ENCODE measurements at regions not wholly inside any gene's neighbourhood (a gene's known extent, or its start where the extent isn't known, plus 50 kb on each side); places are given as distances from the start of the nearest gene placed in this dataset.

DNA sequence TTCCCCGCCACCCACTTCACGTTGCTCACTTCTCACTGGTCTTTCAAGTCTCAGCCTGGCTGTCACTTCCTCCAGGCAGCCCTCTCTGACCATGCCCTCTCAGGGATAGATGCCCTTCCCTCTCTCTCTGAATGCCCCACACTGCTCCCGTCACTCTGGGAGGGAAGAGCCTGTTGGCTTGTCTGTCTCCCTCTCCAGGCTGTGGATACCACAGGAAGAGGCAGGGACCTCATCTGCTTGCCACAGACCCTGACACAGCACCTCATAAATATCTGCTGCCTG is 93.1 kb downstream of the OAT start:
- no peak overlapping the region for H3K27ac ChIP-seq (ENCODE audit: low read depth, low read length)
- H3K27me3 ChIP-seq (ENCODE audit: control insufficient read depth in 3 of 3, insufficient read depth in 3 of 3, low read length in 3 of 3) = peaks cover 0 to 8% (median 0%) of the 10 kb centered on the region in 3 donors

GRCh38 chr10:124324856-124325632 is 93.7 kb downstream of the OAT start:
- H3K27ac ChIP-seq (ENCODE audit: low read depth, low read length) = no peak overlapping the region
- no peak overlapping the region for H3K4me3 ChIP-seq (ENCODE audit: low read length in 3 of 3)
- no peaks in the 10 kb centered on the region for H3K9me3 ChIP-seq (ENCODE audit: control insufficient read depth in 3 of 3, low read length in 3 of 3)
- no peak overlapping the region for H3K9ac ChIP-seq (ENCODE audit: low read depth in 1 of 3, low read length in 3 of 3)
- no peaks in the 10 kb centered on the region for H3K4me1 ChIP-seq (ENCODE audit: control insufficient read depth in 3 of 3, insufficient read depth in 3 of 3, low read length in 3 of 3)
- H3K27me3 ChIP-seq (ENCODE audit: control insufficient read depth in 3 of 3, insufficient read depth in 3 of 3, low read length in 3 of 3) = peaks cover 0 to 8% (median 0%) of the 10 kb centered on the region in 3 donors
- H3K36me3 ChIP-seq (ENCODE audit: control insufficient read depth in 3 of 3, insufficient read depth in 3 of 3, low read length in 3 of 3) = no peaks in the 10 kb centered on the region

More for the DNA sequence above, 93.1 kb downstream of the OAT start:
- Histone ChIP-seq H3K4me3 (ENCODE audit: low read length in 3 of 3) (no peak overlapping the region), H3K9me3 (ENCODE audit: control insufficient read depth in 3 of 3, low read length in 3 of 3) (no peaks in the 10 kb centered on the region), H3K4me1 (ENCODE audit: control insufficient read depth in 3 of 3, insufficient read depth in 3 of 3, low read length in 3 of 3) (no peaks in the 10 kb centered on the region), H3K9ac (ENCODE audit: low read depth in 1 of 3, low read length in 3 of 3) (no peak overlapping the region), H3K36me3 (ENCODE audit: control insufficient read depth in 3 of 3, insufficient read depth in 3 of 3, low read length in 3 of 3) (no peaks in the 10 kb centered on the region)

DNA sequence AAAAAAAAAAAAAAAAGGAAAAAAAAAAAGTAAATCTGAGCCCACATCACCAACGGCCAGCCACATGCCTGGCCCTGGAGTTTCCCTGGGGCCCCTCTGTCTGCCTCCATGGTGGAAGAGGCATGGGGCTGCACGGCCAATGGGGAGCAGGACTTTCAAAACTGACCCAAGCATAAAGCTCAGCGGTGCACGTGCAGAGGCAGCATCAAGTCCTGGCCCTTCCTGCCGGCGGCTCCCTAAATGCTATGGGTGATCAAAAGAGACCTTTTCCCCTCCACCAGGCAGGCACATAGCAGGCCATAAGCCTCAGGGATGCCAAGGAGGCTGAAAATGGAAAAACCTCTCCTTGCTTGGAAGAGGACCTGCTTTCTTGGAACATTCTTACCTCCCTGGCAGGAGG is 94.3 kb downstream of the OAT start:
- H3K4me3 ChIP-seq (ENCODE audit: low read length in 3 of 3) = no peak overlapping the region
- H3K27me3 ChIP-seq (ENCODE audit: control insufficient read depth in 3 of 3, insufficient read depth in 3 of 3, low read length in 3 of 3) = peaks cover 0 to 8% (median 0%) of the 10 kb centered on the region in 3 donors
- no peaks in the 10 kb centered on the region for H3K4me1 ChIP-seq (ENCODE audit: control insufficient read depth in 3 of 3, insufficient read depth in 3 of 3, low read length in 3 of 3)
- no peak overlapping the region for H3K27ac ChIP-seq (ENCODE audit: low read depth, low read length)
- H3K36me3 ChIP-seq (ENCODE audit: control insufficient read depth in 3 of 3, insufficient read depth in 3 of 3, low read length in 3 of 3) = no peaks in the 10 kb centered on the region
- no peaks in the 10 kb centered on the region for H3K9me3 ChIP-seq (ENCODE audit: control insufficient read depth in 3 of 3, low read length in 3 of 3)
- H3K9ac ChIP-seq (ENCODE audit: low read depth in 1 of 3, low read length in 3 of 3) = no peak overlapping the region

GRCh38 chr10:124323806-124324205 is 94.9 kb downstream of the OAT start:
- Histone ChIP-seq H3K4me1 (ENCODE audit: control insufficient read depth in 3 of 3, insufficient read depth in 3 of 3, low read length in 3 of 3) (no peaks in the 10 kb centered on the region), H3K9me3 (ENCODE audit: control insufficient read depth in 3 of 3, low read length in 3 of 3) (no peaks in the 10 kb centered on the region), H3K36me3 (ENCODE audit: control insufficient read depth in 3 of 3, insufficient read depth in 3 of 3, low read length in 3 of 3) (no peaks in the 10 kb centered on the region), H3K4me3 (ENCODE audit: low read length in 3 of 3) (no peak overlapping the region), H3K27ac (ENCODE audit: low read depth, low read length) (no peak overlapping the region), H3K27me3 (ENCODE audit: control insufficient read depth in 3 of 3, insufficient read depth in 3 of 3, low read length in 3 of 3) (peaks cover 0 to 8% (median 0%) of the 10 kb centered on the region in 3 donors), H3K9ac (ENCODE audit: low read depth in 1 of 3, low read length in 3 of 3) (no peak overlapping the region)

GRCh38 chr10:124323111-124323725 is 95.5 kb downstream of the OAT start:
- Histone ChIP-seq H3K4me1 (ENCODE audit: control insufficient read depth in 3 of 3, insufficient read depth in 3 of 3, low read length in 3 of 3) (no peaks in the 10 kb centered on the region), H3K27me3 (ENCODE audit: control insufficient read depth in 3 of 3, insufficient read depth in 3 of 3, low read length in 3 of 3) (peaks cover 0 to 8% (median 0%) of the 10 kb centered on the region in 3 donors), H3K9ac (ENCODE audit: low read depth in 1 of 3, low read length in 3 of 3) (no peak overlapping the region)

DNA sequence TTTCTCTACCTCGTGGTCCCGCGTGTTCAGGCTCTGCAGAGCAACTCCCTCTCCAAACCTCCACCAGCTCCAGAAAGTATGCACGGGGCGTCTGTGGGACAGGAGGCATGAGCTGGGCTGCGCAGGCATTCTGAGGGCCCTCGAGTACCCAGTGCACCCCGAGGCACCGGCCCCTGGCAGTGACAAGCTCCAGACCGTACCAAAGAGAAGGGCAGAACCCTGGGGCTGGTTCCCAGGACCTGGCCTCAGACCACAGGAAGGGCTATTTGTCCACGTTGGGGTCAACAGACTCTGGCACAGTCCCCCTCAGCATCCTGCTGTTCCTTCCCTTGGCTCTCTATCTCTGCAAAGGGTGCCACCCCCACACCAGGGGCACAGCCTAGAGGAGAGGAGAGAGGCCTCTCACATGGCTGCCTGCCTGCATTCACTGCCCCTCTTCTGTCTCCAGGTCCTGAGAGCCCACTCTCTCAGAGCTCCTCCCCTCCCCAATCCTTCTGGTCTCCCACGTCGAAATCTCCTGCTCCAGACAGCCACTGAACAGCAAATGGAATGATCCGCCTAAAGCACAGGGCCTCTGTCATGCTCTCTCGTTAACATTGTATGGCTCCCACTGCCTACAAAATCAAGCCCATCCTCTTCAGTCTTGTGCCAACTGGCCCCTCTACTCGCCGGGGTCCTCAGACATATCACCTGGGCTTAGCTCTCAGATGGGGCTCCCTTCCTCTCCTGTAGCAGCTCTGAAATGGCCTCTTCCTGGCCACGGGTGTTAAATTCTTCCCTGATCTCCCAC is 96.3 kb downstream of the OAT start:
- H3K27me3 ChIP-seq (ENCODE audit: control insufficient read depth in 3 of 3, insufficient read depth in 3 of 3, low read length in 3 of 3) = peaks cover 0 to 8% (median 0%) of the 10 kb centered on the region in 3 donors
- no peaks in the 10 kb centered on the region for H3K36me3 ChIP-seq (ENCODE audit: control insufficient read depth in 3 of 3, insufficient read depth in 3 of 3, low read length in 3 of 3)
- H3K4me3 ChIP-seq (ENCODE audit: low read length in 3 of 3) = no peak overlapping the region
- H3K9me3 ChIP-seq (ENCODE audit: control insufficient read depth in 3 of 3, low read length in 3 of 3) = no peaks in the 10 kb centered on the region
- H3K4me1 ChIP-seq (ENCODE audit: control insufficient read depth in 3 of 3, insufficient read depth in 3 of 3, low read length in 3 of 3) = no peaks in the 10 kb centered on the region
- no peak overlapping the region for H3K9ac ChIP-seq (ENCODE audit: low read depth in 1 of 3, low read length in 3 of 3)
- no peak overlapping the region for H3K27ac ChIP-seq (ENCODE audit: low read depth, low read length)

More at GRCh38 chr10:124323111-124323725, 95.5 kb downstream of the OAT start:
- H3K27ac ChIP-seq (ENCODE audit: low read depth, low read length) = no peak overlapping the region
- no peak overlapping the region for H3K4me3 ChIP-seq (ENCODE audit: low read length in 3 of 3)
- no peaks in the 10 kb centered on the region for H3K36me3 ChIP-seq (ENCODE audit: control insufficient read depth in 3 of 3, insufficient read depth in 3 of 3, low read length in 3 of 3)
- H3K9me3 ChIP-seq (ENCODE audit: control insufficient read depth in 3 of 3, low read length in 3 of 3) = no peaks in the 10 kb centered on the region

DNA sequence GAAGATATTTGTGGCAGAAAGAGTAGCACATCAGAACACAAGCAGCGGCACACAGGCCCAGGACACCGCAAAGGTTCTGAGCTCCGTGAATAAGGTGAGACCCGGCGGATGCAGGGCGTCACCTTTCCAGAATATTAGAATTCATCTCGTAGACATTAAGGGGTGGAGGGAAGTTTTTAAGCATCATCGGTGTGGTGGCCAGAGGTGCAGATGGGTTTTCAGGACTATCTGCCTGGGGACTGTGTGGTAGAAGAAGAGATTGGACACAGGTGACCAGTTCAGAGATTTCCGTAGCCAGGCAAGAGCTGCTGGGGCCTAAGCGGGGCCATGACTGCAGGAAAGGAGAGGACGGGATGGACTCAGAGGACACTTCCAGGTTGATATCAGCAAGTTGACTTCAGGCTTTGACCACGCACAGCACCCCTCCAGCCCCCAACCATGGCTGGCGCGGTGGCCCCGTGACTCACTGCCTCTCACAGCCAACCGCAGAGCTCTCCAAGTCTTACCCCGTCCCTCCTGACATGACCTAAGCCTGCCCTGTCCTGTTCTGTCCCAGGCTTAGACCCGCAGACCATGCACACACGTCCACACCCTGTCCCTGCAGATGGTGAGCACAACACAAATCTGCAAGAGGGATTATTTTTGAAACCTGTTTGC is 97.2 kb downstream of the OAT start:
- Histone ChIP-seq H3K27ac (ENCODE audit: low read depth, low read length) (no peak overlapping the region), H3K9ac (ENCODE audit: low read depth in 1 of 3, low read length in 3 of 3) (no peak overlapping the region), H3K4me1 (ENCODE audit: control insufficient read depth in 3 of 3, insufficient read depth in 3 of 3, low read length in 3 of 3) (no peaks in the 10 kb centered on the region), H3K9me3 (ENCODE audit: control insufficient read depth in 3 of 3, low read length in 3 of 3) (no peaks in the 10 kb centered on the region), H3K4me3 (ENCODE audit: low read length in 3 of 3) (no peak overlapping the region), H3K27me3 (ENCODE audit: control insufficient read depth in 3 of 3, insufficient read depth in 3 of 3, low read length in 3 of 3) (peaks cover 0 to 8% (median 0%) of the 10 kb centered on the region in 3 donors), H3K36me3 (ENCODE audit: control insufficient read depth in 3 of 3, insufficient read depth in 3 of 3, low read length in 3 of 3) (no peaks in the 10 kb centered on the region)

DNA sequence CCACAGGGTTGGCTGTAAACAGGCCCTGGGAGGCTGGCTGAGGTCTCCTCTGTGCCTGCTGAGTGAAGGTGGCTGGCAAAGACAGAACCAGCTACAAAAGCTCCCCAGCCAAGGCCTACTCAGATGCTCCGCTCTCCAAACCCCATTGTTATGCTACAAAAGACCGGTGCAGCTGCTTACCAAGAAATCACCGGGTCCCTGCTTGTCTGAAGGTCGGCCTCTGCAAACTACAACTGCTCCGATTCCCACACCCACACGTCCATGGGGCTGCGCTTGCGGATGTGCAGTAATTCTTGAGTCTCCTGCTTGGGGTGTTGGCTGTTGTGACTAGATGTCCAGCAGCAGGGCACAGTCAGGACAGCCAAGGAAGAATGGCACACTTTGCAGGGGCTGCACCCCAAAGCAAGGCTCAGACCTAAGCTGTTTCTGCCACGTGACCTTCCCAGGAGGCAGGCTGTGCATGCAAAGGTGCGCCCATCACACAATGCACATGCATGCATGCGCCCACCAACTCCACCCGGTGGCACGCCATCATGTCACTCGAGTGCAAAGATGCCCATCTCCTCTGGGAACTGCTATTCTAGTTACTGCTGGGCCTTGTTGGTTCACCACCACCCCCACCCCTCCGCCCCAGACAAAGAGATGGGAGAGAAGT is 97.8 kb downstream of the OAT start:
- H3K27me3 ChIP-seq (ENCODE audit: control insufficient read depth in 3 of 3, insufficient read depth in 3 of 3, low read length in 3 of 3) = peaks cover 0 to 8% (median 0%) of the 10 kb centered on the region in 3 donors
- H3K4me1 ChIP-seq (ENCODE audit: control insufficient read depth in 3 of 3, insufficient read depth in 3 of 3, low read length in 3 of 3) = no peaks in the 10 kb centered on the region
- no peak overlapping the region for H3K27ac ChIP-seq (ENCODE audit: low read depth, low read length)
- no peaks in the 10 kb centered on the region for H3K9me3 ChIP-seq (ENCODE audit: control insufficient read depth in 3 of 3, low read length in 3 of 3)
- H3K4me3 ChIP-seq (ENCODE audit: low read length in 3 of 3) = no peak overlapping the region
- H3K9ac ChIP-seq (ENCODE audit: low read depth in 1 of 3, low read length in 3 of 3) = no peak overlapping the region
- H3K36me3 ChIP-seq (ENCODE audit: control insufficient read depth in 3 of 3, insufficient read depth in 3 of 3, low read length in 3 of 3) = no peaks in the 10 kb centered on the region

GRCh38 chr10:124319926-124320391 is 98.8 kb downstream of the OAT start:
- Histone ChIP-seq H3K36me3 (ENCODE audit: control insufficient read depth in 3 of 3, insufficient read depth in 3 of 3, low read length in 3 of 3) (no peaks in the 10 kb centered on the region), H3K27ac (ENCODE audit: low read depth, low read length) (no peak overlapping the region), H3K4me3 (ENCODE audit: low read length in 3 of 3) (no peak overlapping the region), H3K9me3 (ENCODE audit: control insufficient read depth in 3 of 3, low read length in 3 of 3) (no peaks in the 10 kb centered on the region), H3K4me1 (ENCODE audit: control insufficient read depth in 3 of 3, insufficient read depth in 3 of 3, low read length in 3 of 3) (no peaks in the 10 kb centered on the region), H3K9ac (ENCODE audit: low read depth in 1 of 3, low read length in 3 of 3) (no peak overlapping the region), H3K27me3 (ENCODE audit: control insufficient read depth in 3 of 3, insufficient read depth in 3 of 3, low read length in 3 of 3) (peaks cover 0 to 8% (median 0%) of the 10 kb centered on the region in 3 donors)
